K562 (cell line): ENCODE measurements at regions not wholly inside any gene's neighbourhood (a gene's known extent, or its start where the extent isn't known, plus 50 kb on each side); places are given as distances from the start of the nearest gene placed in this dataset.

Experiments used
- ATAC-seq: fragments of 200-7000 bp; cut with Tn5 transposase; 3 replicates; pipeline ENCODE4 v1.9.1; 2020; ENCODE audit warnings: moderate library complexity
- BruUV-seq: library from RNA; stranded (reverse); fragments of 400-500 nt; replicated peaks from 2 replicates; lab custom pipeline; 2021; lab: Mats Ljungman, UMichigan
- CTCF ChIA-PET: fragments of 300-600 bp; formaldehyde crosslinking; extraction: SDS; loops from one replicate; lab custom pipeline; 2021; ENCODE audit warnings: low intra/inter-chr PET ratio; lab: Yijun Ruan, JAX
- POLR2A ChIA-PET: fragments of 300-600, 350-650 bp; sonication (Branson Sonifier 250); formaldehyde crosslinking; extraction: SDS; loops from one replicate; lab custom pipeline; 2021; ENCODE audit warnings: antibody characterized with exemption, inconsistent platforms; lab: Yijun Ruan, JAX
- DNase-seq, 4 experiments: peaks; one replicate each; pipeline versions ENCODE4 v3.0.0 to v3.0.0-alpha.2; 2011 to 2018; ENCODE audit warnings: low spot score in 3 of 4, mixed read lengths in 3 of 4; ENCODE audit errors: extremely low read depth in 1 of 4
- FAIRE-seq: peaks from 2 replicates; lab custom pipeline; 2011; peaks lifted over from hg19 to GRCh38; lab: Jason Lieb, UNC
- H2AFZ ChIP-seq: 2 replicates; pipeline ENCODE4 v1.6.0; 2011; ENCODE audit warnings: low read depth, low read length, control low read depth, inconsistent platforms
- H3K27ac ChIP-seq: fragments of 200-600 bp; 3 replicates; pipeline ENCODE4 v1.8.0; 2011; ENCODE audit warnings: low read depth, mild to moderate bottlenecking, control low read depth, inconsistent platforms, low read length, moderate library complexity, mixed read lengths; ENCODE audit errors: extremely low read depth
- H3K27me3 ChIP-seq, 2 experiments: fragments of 300-600 bp in 1 of 2; 2 replicates in 1 of 2; 3 replicates in 1 of 2; pipeline versions ENCODE4 v1.6.0 to v1.8.0; 2011; ENCODE audit warnings: inconsistent platforms in 2 of 2, low read length in 2 of 2, mild to moderate bottlenecking in 1 of 2, mixed read lengths in 1 of 2, moderate library complexity in 1 of 2; ENCODE audit not compliant: control insufficient read depth in 2 of 2, insufficient read depth in 2 of 2
- H3K36me3 ChIP-seq: fragments of 300-600 bp; 3 replicates; pipeline ENCODE4 v1.8.0; 2011; ENCODE audit warnings: mild to moderate bottlenecking, low read length, inconsistent platforms; ENCODE audit not compliant: control insufficient read depth, insufficient read depth
- H3K4me1 ChIP-seq, 2 experiments: fragments of 200-600 bp in 1 of 2; replicated peaks in 1 of 2; 2 replicates in 1 of 2; 3 replicates in 1 of 2; pipeline versions ENCODE4 v1.5.1 to v1.8.0; 2011; ENCODE audit warnings: inconsistent platforms in 2 of 2, low read length in 2 of 2, mild to moderate bottlenecking in 1 of 2, mixed read lengths in 1 of 2, moderate library complexity in 1 of 2; ENCODE audit not compliant: control insufficient read depth in 2 of 2, insufficient read depth in 2 of 2
- H3K4me2 ChIP-seq: 2 replicates; pipeline ENCODE4 v1.6.1; 2011; ENCODE audit warnings: low read length, control low read depth, inconsistent platforms, mixed read lengths; ENCODE audit not compliant: insufficient read depth
- H3K4me3 ChIP-seq: fragments of 200-600 bp; sonication (generic), shearing (Covaris generic); 2 replicates; pipeline ENCODE4 v1.5.1; 2016; ENCODE audit warnings: control low read depth, inconsistent platforms
- H3K79me2 ChIP-seq: fragments of 200-600 bp; 3 replicates; pipeline ENCODE4 v1.8.0; 2011; ENCODE audit warnings: low read length, inconsistent platforms; ENCODE audit not compliant: control insufficient read depth, insufficient read depth
- H3K9ac ChIP-seq, 2 experiments: 2 replicates each; pipeline versions ENCODE4 v1.6.0 to v1.6.1; 2011; ENCODE audit warnings: low read depth in 2 of 2, low read length in 2 of 2, control low read depth in 1 of 2, inconsistent platforms in 1 of 2, mild to moderate bottlenecking in 1 of 2, mixed read lengths in 1 of 2; ENCODE audit not compliant: insufficient read depth in 1 of 2
- H3K9me1 ChIP-seq: one replicate; pipeline ENCODE4 v1.6.0; 2011; ENCODE audit warnings: inconsistent platforms, mild to moderate bottlenecking, low read length, moderate library complexity; ENCODE audit not compliant: control insufficient read depth, insufficient read depth
- H3K9me3 ChIP-seq: replicated peaks from 2 replicates; pipeline ENCODE4 v1.5.1; 2011; ENCODE audit warnings: low read depth, low read length, inconsistent platforms; ENCODE audit not compliant: control insufficient read depth, insufficient read depth
- H4K20me1 ChIP-seq: replicated peaks from 2 replicates; pipeline ENCODE4 v1.6.1; 2011; ENCODE audit warnings: low read length, inconsistent platforms, mixed read lengths; ENCODE audit not compliant: control insufficient read depth, insufficient read depth
- CCNT2 ChIP-seq: IDR thresholded peaks from 2 replicates; pipeline ENCODE4 v1.6.1; 2011; ENCODE audit warnings: borderline replicate concordance, low read depth, mild to moderate bottlenecking, moderate library complexity, mixed read lengths, low read length; ENCODE audit not compliant: insufficient read length; ENCODE audit errors: extremely low read depth
- CHD1 ChIP-seq: fragments of 200-600 bp; sonication (generic); IDR thresholded peaks from one replicate; pipeline ENCODE4 v1.6.1; 2012; ENCODE audit warnings: mild to moderate bottlenecking, moderate library complexity, low read length, inconsistent platforms
- POLR2AphosphoS5 ChIP-seq: IDR thresholded peaks from 2 replicates; pipeline ENCODE4 v1.6.1; 2011; ENCODE audit warnings: mild to moderate bottlenecking, low read depth, low read length, moderate library complexity; ENCODE audit not compliant: control insufficient read depth, insufficient read depth
- ZNF239 ChIP-seq: fragments of 250-450 bp; sonication (Bioruptor Pico); IDR thresholded peaks from 2 replicates; pipeline ENCODE4 v1.4.0; 2020; ENCODE audit warnings: mild to moderate bottlenecking
- WGBS: fragments of 100-300 bp; shearing (Covaris generic); methylation state at CpG from one replicate; pipeline ENCODE4 v1.1.6; 2016; ENCODE audit warnings: low coverage, mixed read lengths; ENCODE audit not compliant: insufficient coverage; ENCODE audit errors: missing lambda C conversion rate; 5-methylcytosine and 5-hydroxymethylcytosine counted together
- in situ Hi-C: fragments of 300-500 bp; cut with MboI; formaldehyde crosslinking; loops from 4 replicates; pipeline ENCODE4 v1.15.0; 2018; ENCODE audit warnings: inconsistent platforms, mixed read lengths
- intact Hi-C: fragments of 100-400 bp; cut with micrococcal nuclease; formaldehyde crosslinking; loops from 2 replicates; pipeline ENCODE4 v1.14.2; 2022
- TF ChIP-seq, protein P1 (sequence below), 2 experiments: fragments of 450-650 bp; formaldehyde crosslinking in 1 of 2; IDR thresholded peaks; 2 replicates each; pipeline versions ENCODE4 v1.4.0 to v1.6.1; 2014 to 2020; ENCODE audit warnings: mild to moderate bottlenecking in 2 of 2, borderline replicate concordance in 1 of 2, low read depth in 1 of 2
- TF ChIP-seq, protein P2 (sequence below): sonication (generic); formaldehyde crosslinking; IDR thresholded peaks from 2 replicates; pipeline ENCODE4 v1.8.1; 2023; ENCODE audit warnings: mild to moderate bottlenecking, missing genetic modification reagents, moderate library complexity

DNA sequence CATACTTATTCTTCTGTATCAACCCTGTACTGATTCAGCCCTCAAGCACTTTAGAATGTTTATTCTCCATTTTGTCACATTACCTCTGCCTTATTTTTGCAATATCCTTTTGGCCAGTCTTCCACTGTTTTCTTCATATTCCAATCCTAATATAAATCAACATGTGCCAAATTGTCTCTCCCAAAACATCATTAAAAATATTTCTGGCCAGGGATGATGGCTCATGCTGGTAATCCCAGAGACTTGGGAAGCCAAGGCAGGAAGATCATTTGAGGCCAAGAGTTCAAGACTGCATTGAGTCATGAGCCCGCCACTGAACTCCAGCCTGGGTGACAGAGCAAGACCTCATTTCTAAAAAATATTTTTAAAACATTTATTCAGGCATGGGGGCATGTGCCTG lies 641.4 kb upstream of the CBLB start:
- Histone ChIP-seq H3K79me2 (no peaks in the 10 kb centered on the region), H4K20me1 (no peaks in the 10 kb centered on the region), H3K9ac (no peak overlapping the region), H3K4me3 (no peak overlapping the region), H3K36me3 (no peaks in the 10 kb centered on the region), H3K27me3 (no peaks in the 10 kb centered on the region), H3K4me1 (no peaks in the 10 kb centered on the region), H2AFZ (no peak overlapping the region), H3K9me1 (no peaks in the 10 kb centered on the region), H3K4me2 (no peak overlapping the region), H3K27ac (no peak overlapping the region), H3K9me3 (no peaks in the 10 kb centered on the region)
- no TSS peak for BruUV-seq
- FAIRE-seq (no peak), ATAC-seq (no peak), DNase-seq (no peak)
- TF ChIP-seq, protein P1, sequence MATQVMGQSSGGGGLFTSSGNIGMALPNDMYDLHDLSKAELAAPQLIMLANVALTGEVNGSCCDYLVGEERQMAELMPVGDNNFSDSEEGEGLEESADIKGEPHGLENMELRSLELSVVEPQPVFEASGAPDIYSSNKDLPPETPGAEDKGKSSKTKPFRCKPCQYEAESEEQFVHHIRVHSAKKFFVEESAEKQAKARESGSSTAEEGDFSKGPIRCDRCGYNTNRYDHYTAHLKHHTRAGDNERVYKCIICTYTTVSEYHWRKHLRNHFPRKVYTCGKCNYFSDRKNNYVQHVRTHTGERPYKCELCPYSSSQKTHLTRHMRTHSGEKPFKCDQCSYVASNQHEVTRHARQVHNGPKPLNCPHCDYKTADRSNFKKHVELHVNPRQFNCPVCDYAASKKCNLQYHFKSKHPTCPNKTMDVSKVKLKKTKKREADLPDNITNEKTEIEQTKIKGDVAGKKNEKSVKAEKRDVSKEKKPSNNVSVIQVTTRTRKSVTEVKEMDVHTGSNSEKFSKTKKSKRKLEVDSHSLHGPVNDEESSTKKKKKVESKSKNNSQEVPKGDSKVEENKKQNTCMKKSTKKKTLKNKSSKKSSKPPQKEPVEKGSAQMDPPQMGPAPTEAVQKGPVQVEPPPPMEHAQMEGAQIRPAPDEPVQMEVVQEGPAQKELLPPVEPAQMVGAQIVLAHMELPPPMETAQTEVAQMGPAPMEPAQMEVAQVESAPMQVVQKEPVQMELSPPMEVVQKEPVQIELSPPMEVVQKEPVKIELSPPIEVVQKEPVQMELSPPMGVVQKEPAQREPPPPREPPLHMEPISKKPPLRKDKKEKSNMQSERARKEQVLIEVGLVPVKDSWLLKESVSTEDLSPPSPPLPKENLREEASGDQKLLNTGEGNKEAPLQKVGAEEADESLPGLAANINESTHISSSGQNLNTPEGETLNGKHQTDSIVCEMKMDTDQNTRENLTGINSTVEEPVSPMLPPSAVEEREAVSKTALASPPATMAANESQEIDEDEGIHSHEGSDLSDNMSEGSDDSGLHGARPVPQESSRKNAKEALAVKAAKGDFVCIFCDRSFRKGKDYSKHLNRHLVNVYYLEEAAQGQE (IDR thresholded peaks at IDR 0.05; ENCODE audit: borderline replicate concordance): no peak
- TF ChIP-seq, protein P1 (CRISPR knock-in tag; IDR thresholded peaks at IDR 0.05; ENCODE audit: low read depth): no peak
- TF ChIP-seq, protein P2, sequence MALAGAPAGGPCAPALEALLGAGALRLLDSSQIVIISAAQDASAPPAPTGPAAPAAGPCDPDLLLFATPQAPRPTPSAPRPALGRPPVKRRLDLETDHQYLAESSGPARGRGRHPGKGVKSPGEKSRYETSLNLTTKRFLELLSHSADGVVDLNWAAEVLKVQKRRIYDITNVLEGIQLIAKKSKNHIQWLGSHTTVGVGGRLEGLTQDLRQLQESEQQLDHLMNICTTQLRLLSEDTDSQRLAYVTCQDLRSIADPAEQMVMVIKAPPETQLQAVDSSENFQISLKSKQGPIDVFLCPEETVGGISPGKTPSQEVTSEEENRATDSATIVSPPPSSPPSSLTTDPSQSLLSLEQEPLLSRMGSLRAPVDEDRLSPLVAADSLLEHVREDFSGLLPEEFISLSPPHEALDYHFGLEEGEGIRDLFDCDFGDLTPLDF (CRISPR knock-in tag): no peak
- TF ChIP-seq ZNF239 (CRISPR knock-in tag) (no peak), POLR2AphosphoS5 (no peak), CHD1 (no peak), CCNT2 (no peak)
- in situ Hi-C loops: no loop called here
- ChIA-PET POLR2A (no interaction called here), CTCF (no interaction called here)
- WGBS: 9% methylated on average over 1 of the region's 1 CpG
- intact Hi-C loops: no loop called here
